Hepatic stellate cell (primary cell): ENCODE measurements at regions not wholly inside any gene's neighbourhood (a gene's known extent, or its start where the extent isn't known, plus 50 kb on each side); places are given as distances from the start of the nearest gene placed in this dataset.
"Not testable (repeated sequence)": the region's sequence is repeated elsewhere in the genome, so short reads cannot be mapped to it uniquely, and the experiment has no call there.

Experiments used
- DNase-seq: peaks from one replicate; pipeline ENCODE4 v3.0.0; 2011; ENCODE audit warnings: low spot score

DNA sequence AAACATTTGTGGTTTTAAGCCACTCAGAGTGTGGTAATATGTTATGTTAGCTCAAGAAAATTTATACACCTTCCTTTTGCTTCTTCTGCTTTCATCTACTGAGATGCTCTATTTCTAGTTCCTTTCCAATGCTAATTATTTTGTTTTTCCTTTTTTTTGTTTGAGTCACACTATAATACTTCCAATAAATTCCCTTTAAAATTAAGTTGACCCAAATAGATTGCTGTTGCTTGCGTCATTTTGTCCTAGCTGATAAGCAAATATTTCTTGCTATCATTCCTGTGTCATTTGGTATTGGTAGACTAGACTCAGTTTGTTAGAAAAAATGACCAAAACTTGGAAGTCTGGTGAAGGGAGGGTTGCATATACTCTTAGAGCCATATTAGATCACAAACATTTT lies 437.0 kb upstream of the CNTN6 start:
- no peak for DNase-seq

GRCh38 chr3:661356-661755 lies 431.5 kb upstream of the CNTN6 start:
- DNase-seq: no peak

GRCh38 chr3:674116-674515 lies 418.7 kb upstream of the CNTN6 start:
- DNase-seq: no peak

DNA sequence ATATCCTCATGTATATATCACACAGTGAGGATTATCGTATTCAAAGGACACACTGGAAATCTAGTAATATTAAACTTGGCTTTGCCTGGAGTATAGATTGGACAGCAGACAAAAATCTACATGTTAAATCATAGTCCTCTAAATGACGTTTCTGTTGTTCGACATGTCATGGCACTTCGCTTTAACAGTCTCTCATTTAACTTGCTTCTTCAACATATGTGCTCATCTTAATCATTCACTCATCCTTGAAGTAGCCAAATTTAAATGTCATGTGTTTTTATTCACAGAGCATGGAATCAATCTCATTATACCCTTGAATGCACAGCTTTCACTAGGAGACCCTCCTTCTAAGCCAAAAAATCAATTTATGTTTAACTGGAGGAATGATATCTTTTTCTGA lies 417.0 kb upstream of the CNTN6 start:
- DNase-seq: no peak

GRCh38 chr3:683770-684169 lies 409.1 kb upstream of the CNTN6 start:
- DNase-seq: no peak

GRCh38 chr3:690770-691169 lies 402.1 kb upstream of the CNTN6 start:
- no peak for DNase-seq

GRCh38 chr3:700514-700913 lies 392.3 kb upstream of the CNTN6 start:
- no peak for DNase-seq

DNA sequence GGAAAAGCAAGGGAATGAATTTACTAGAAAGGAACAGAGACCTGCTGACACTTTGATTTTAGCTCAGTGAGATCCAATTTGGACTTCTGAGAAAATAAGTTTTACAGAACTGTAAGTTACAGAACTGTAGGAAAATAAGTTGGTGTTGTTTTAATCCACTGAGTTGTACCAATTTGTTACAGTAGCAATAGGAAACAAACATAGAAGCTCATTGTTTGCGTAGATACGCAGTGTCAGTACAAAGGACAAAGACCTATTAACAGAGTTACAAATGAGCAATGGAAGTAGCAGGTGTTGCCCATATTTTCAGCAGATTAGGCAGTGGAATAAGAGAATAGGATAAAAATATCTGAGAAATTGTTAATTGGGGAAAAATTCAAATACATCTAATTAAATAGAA lies 385.8 kb upstream of the CNTN6 start:
- no peak for DNase-seq

DNA sequence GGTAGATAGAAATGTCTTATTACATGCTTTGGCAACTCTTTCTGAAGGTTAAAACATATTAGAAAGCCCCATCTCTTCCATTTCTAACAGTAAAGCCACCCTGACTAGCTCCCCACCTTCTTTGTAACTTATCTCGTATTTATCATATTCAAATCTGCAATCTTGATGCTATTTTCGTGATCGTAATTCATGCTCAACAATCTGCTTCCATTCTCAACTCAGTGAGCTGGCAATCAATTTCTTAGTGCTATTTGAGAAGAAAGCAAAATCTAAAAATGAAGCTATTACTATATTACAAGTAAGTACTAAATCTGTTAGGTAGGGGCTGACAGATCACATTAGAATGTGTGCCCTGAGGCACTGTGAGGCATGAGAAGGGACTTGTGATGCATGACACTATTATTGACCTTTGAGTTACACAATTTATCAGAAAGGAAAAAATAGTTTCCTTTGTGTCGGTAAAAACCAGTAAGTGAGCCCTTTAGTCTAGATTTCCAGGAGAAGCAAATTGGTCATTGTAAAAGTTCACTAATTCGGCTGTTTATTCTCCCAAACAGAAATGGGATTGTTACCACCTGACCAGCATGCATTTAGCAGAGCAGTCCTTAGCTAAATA lies 379.7 kb upstream of the CNTN6 start:
- DNase-seq: no peak

- DNase-seq: no peak
Measured at GRCh38 chr3:713947-714620, 378.7 kb upstream of the CNTN6 start.

- DNase-seq: no peak
Measured at GRCh38 chr3:721086-721485, 371.7 kb upstream of the CNTN6 start.

DNA sequence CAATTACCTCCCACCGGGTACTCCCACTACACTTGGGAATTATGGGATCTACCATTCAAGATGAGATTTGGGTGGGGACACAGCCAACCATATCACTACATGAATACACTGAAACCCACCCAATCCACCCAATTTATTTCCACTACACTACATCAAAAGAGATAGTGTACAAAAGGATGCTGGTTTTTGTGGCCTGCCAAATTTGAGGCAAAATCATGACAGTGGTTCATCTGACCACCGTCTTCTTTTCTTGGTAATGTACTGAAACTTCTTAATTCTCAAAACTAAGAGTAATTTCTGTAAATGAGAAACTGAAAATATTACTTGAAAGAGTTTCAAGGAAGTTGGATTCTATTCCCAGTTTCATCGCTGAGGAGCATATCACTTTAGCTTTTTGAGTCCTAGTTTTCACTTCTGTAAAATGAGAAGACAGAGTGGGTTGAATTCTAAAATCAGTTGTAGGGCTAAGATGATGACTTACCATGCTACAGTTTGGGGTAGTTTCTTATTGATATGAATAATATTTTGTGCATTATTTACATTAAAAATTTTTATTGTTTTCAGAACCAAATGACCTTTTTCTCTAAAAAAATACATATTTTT lies 360.4 kb upstream of the CNTN6 start:
- DNase-seq: no peak

GRCh38 chr3:733313-733712 lies 359.5 kb upstream of the CNTN6 start:
- no peak for DNase-seq

DNA sequence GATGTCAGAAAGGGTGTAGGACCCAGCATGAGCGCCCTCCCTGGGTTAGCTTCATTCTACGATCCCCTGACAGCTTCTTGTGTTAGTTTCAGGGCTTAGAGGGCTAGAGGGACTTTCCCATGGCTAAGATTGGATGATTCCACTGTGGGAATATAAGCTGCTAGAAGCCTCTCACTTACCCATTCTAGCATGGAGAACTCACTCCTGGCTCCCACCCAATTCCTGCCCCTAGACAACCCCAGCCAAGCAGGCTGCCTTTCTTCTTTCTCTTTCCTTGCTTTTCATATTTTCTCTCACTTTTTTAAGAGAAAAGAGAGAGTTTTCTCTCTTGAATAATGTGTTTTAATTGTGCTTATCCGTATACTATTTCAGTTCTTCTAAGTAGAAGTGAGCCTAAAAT lies 335.1 kb upstream of the CNTN6 start:
- no peak for DNase-seq

DNA sequence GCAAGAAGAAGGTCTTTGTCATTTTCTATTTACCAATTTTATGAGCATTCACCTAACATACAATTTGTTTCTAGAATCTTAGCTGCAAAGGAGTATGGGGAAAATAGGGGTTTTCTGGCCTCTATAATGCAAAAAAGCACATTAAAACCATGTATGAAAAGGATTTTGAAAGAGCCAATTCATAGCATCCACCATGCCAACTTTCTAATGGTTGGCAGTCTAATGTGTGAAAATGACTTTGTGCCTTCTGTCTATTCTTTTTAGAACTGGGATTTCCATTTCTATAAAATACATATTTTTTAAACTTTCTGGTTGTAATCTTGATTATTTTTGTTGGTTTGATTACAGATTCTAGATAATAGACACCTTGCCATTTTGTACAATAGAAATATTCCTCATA lies 333.7 kb upstream of the CNTN6 start:
- no peak for DNase-seq

GRCh38 chr3:773433-773832 lies 319.4 kb upstream of the CNTN6 start:
- not testable (repeated sequence) for DNase-seq

DNA sequence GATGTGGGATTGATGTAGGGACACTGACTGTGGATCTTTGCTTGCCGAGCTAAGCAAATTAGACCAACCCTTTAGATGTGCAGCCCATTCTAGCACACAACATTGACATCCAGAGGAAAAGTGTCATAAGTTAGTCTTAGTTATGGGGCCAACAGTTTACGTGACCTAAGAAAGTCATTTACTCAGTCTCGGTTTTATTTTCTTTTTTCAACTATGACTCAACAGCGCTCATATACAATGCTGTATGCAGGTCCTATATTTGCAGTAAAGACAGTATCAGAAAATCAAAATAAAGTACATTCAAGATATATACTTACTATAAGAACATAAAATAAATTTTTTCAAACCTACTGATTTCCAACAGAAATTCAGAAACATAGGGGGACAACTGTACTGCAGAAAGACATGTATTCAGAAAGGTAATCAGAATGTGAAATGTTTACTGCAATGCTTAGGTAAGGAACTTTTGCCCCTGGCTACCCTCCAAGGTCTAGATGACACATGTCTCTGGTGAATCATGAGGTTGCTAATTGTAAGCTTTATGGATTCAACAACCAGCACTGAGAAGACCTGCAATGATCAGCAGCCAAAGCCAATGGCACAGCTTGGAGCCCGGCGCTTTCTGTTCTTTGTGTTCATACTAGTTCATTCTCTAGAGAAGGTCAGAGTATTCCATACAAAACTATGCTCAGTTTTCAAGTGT lies 317.5 kb upstream of the CNTN6 start:
- DNase-seq: no peak

GRCh38 chr3:780505-780904 lies 312.3 kb upstream of the CNTN6 start:
- no peak for DNase-seq

DNA sequence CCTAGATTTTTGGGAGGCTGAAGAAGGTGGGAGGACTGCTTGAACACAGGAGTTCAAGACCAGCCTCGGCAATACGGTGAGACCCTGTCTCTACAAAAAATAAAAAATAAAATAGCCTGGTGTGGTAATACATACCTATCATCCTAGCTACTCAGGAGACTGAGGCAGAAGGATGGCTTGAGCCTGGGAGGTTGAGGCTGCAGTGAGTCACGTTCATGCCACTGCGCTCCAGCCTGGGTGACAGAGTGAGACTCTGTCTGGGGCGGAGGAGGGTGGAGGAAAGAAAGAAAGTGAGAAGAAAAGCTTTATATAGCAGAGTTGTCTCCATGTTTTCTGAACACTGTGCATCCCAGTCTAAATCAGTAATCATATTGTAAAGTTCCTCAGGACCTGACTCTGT lies 301.4 kb upstream of the CNTN6 start:
- DNase-seq: no peak

DNA sequence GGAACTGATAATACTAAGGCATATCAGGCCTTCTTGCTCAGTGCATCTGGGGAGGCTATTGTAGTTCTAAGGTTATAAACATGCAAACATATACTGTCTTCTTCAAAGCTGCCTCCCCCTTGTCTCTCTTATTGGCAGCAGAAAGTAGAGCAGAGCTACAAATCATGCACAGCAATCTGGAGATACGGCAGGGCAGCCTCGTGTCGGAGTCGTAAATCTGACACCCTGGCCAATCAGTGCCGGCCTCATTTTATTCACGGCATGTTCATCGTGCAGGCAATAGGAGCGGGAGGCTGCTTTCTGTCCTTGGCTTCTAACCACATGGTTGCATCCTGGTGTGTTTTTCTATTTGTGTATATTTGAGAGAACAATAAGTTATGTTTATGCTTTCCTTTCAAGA lies 300.2 kb upstream of the CNTN6 start:
- no peak for DNase-seq

DNA sequence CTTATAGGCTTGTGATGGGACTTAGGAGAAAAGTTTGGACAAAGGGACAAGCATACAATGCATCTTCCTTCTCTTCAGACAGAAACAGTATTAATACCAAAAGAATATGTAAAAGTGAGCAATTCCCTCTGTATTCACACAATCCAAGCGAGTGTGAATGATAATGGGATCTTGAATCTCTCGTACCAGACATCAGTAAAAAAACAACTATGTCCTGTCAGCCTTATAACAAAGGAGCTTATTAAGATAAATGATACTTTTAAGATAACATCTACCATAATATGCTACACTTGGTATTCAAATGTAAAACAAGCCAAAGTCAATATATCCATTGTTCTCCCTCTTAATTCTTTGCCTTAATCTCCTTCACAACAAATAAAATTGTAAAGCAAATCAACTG lies 288.6 kb upstream of the CNTN6 start:
- DNase-seq: no peak

- no peak for DNase-seq
Measured at GRCh38 chr3:805326-805725, 287.5 kb upstream of the CNTN6 start.

GRCh38 chr3:806006-806405 lies 286.8 kb upstream of the CNTN6 start:
- DNase-seq: no peak
